Fibroblast of lung (primary cell): ENCODE measurements at regions not wholly inside any gene's neighbourhood (a gene's known extent, or its start where the extent isn't known, plus 50 kb on each side); places are given as distances from the start of the nearest gene placed in this dataset.

Experiments
- DNase-seq, 2 donors: peaks; one replicate each; pipeline versions ENCODE4 v3.0.0 to v3.0.0-alpha.2; 2010; ENCODE audit warnings: low read depth in 2 of 2
- H2AFZ ChIP-seq: 2 replicates; pipeline ENCODE4 v1.5.1; 2012; ENCODE audit warnings: low read length, control low read depth, inconsistent platforms
- H3K27ac ChIP-seq: 2 replicates; pipeline ENCODE4 v1.5.1; 2011; ENCODE audit warnings: low read length, control low read depth; ENCODE audit not compliant: insufficient read depth
- H3K27me3 ChIP-seq: 2 replicates; pipeline ENCODE4 v1.5.1; 2011; ENCODE audit warnings: mild to moderate bottlenecking, low read length; ENCODE audit not compliant: control insufficient read depth, insufficient read depth
- H3K36me3 ChIP-seq: 2 replicates; pipeline ENCODE4 v1.5.1; 2011; ENCODE audit warnings: low read length; ENCODE audit not compliant: control insufficient read depth, insufficient read depth
- H3K4me1 ChIP-seq: 2 replicates; pipeline ENCODE4 v1.5.1; 2011; ENCODE audit warnings: low read length; ENCODE audit not compliant: control insufficient read depth, insufficient read depth; ENCODE audit errors: extremely low read depth
- H3K4me2 ChIP-seq: 2 replicates; pipeline ENCODE4 v1.5.1; 2011; ENCODE audit warnings: low read length, control low read depth; ENCODE audit not compliant: insufficient read depth; ENCODE audit errors: extremely low read depth
- H3K4me3 ChIP-seq, 4 experiments: fragments of 200-600 bp in 1 of 4; sonication (generic) in 1 of 4; replicated peaks in 1 of 4; 2 replicates each; pipeline ENCODE4 v1.5.1; 2011 to 2016; ENCODE audit warnings: low read length in 4 of 4, low read depth in 3 of 4, mild to moderate bottlenecking in 3 of 4, control low read depth in 2 of 4, inconsistent platforms in 1 of 4, mixed read lengths in 1 of 4; ENCODE audit not compliant: insufficient read depth in 1 of 4; ENCODE audit errors: control extremely low read depth in 1 of 4
- H3K79me2 ChIP-seq: 2 replicates; pipeline ENCODE4 v1.5.1; 2012; ENCODE audit warnings: mild to moderate bottlenecking, low read length, inconsistent platforms; ENCODE audit not compliant: control insufficient read depth, insufficient read depth
- H3K9ac ChIP-seq: 2 replicates; pipeline ENCODE4 v1.5.1; 2011; ENCODE audit warnings: mild to moderate bottlenecking, low read length, control low read depth; ENCODE audit not compliant: insufficient read depth
- H3K9me3 ChIP-seq: 2 replicates; pipeline ENCODE4 v1.5.1; 2012; ENCODE audit warnings: low read depth, low read length; ENCODE audit not compliant: control insufficient read depth, insufficient read depth
- H4K20me1 ChIP-seq: 2 replicates; pipeline ENCODE4 v1.5.1; 2011; ENCODE audit warnings: low read length; ENCODE audit not compliant: control insufficient read depth, insufficient read depth; ENCODE audit errors: extremely low read depth
- EZH2 ChIP-seq: IDR thresholded peaks from 2 replicates; pipeline ENCODE4 v1.5.1; 2012; ENCODE audit warnings: low read length, control low read depth, mild to moderate bottlenecking; ENCODE audit errors: missing control alignments
- TF ChIP-seq, protein P1 (sequence below), 2 donors: IDR thresholded peaks in 1 of 2; conservative IDR thresholded peaks in 1 of 2; 1 replicate in 1 of 2; 2 replicates in 1 of 2; pipeline ENCODE4 v1.5.1; 2011 to 2012; ENCODE audit warnings: low read length in 2 of 2, control low read depth in 1 of 2, inconsistent platforms in 1 of 2, low read depth in 1 of 2, mild to moderate bottlenecking in 1 of 2

DNA sequence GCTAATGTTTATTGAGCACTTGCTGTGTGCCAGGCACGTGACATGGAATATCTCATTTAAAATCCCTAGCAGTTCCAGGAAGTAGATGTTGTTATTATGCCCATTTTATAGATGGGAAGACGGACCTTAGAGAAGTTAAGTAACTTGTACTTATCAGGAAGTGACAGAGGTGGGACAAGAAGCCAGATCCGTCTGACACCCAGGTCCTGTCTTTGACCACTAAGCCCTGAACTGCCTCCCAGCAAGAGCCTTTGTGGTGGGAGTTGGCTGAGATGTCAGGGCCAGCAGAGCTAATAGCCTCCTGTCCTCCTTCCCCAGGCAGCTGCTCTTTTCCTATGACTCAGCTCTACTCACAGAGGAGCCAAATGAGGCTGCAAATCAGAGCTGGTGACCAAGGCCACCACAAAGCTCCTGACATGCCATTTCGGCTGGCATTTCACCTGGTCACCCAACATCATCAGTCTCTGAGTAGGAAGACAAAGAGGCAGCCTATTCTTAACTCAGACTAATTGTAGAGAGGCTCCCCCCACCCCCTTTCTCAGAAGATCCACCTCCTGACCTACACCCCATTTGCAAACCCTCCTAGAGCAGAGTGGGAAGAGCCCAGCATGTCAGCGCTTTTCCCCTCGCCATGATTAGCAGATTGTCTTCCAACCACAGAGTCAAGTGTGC, 175.1 kb upstream of the KIT start:
- Histone ChIP-seq H3K27ac (no peak overlapping the region), H2AFZ (no peak overlapping the region), H3K4me1 (no peaks in the 10 kb centered on the region), H3K36me3 (no peaks in the 10 kb centered on the region), H3K4me2 (no peak overlapping the region), H3K9ac (no peak overlapping the region), H4K20me1 (no peaks in the 10 kb centered on the region), H3K9me3 (no peaks in the 10 kb centered on the region), H3K4me3 (no peak overlapping the region), H3K79me2 (no peaks in the 10 kb centered on the region), H3K27me3 (no peaks in the 10 kb centered on the region)
- DNase-seq = peak in 1 of 2 donors; percentile 51
- TF ChIP-seq EZH2 = no peak
- TF ChIP-seq, protein P1, sequence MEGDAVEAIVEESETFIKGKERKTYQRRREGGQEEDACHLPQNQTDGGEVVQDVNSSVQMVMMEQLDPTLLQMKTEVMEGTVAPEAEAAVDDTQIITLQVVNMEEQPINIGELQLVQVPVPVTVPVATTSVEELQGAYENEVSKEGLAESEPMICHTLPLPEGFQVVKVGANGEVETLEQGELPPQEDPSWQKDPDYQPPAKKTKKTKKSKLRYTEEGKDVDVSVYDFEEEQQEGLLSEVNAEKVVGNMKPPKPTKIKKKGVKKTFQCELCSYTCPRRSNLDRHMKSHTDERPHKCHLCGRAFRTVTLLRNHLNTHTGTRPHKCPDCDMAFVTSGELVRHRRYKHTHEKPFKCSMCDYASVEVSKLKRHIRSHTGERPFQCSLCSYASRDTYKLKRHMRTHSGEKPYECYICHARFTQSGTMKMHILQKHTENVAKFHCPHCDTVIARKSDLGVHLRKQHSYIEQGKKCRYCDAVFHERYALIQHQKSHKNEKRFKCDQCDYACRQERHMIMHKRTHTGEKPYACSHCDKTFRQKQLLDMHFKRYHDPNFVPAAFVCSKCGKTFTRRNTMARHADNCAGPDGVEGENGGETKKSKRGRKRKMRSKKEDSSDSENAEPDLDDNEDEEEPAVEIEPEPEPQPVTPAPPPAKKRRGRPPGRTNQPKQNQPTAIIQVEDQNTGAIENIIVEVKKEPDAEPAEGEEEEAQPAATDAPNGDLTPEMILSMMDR (conservative IDR thresholded peaks at IDR 0.05 in 1 of 2, IDR thresholded peaks at IDR 0.05 in 1 of 2; ENCODE audit: low read depth in 1 of 2, low read length in 2 of 2) = no peak

GRCh38 chr4:54484383-54484782, 173.4 kb upstream of the KIT start:
- Histone ChIP-seq H3K79me2 (no peaks in the 10 kb centered on the region), H2AFZ (no peak overlapping the region), H3K4me3 (no peak overlapping the region), H3K27me3 (no peaks in the 10 kb centered on the region), H4K20me1 (no peaks in the 10 kb centered on the region), H3K9ac (no peak overlapping the region), H3K4me2 (no peak overlapping the region), H3K4me1 (no peaks in the 10 kb centered on the region), H3K36me3 (no peaks in the 10 kb centered on the region), H3K27ac (no peak overlapping the region), H3K9me3 (no peaks in the 10 kb centered on the region)
- no peak for DNase-seq
- TF ChIP-seq, protein P1 (conservative IDR thresholded peaks at IDR 0.05 in 1 of 2, IDR thresholded peaks at IDR 0.05 in 1 of 2; ENCODE audit: low read depth in 1 of 2, low read length in 2 of 2) = no peak
- no peak for TF ChIP-seq EZH2

GRCh38 chr4:54487491-54487890, 170.3 kb upstream of the KIT start:
- Histone ChIP-seq H2AFZ (no peak overlapping the region), H3K9ac (no peak overlapping the region), H3K36me3 (no peaks in the 10 kb centered on the region), H3K27me3 (no peaks in the 10 kb centered on the region), H4K20me1 (no peaks in the 10 kb centered on the region), H3K9me3 (no peaks in the 10 kb centered on the region), H3K4me1 (no peaks in the 10 kb centered on the region), H3K27ac (no peak overlapping the region), H3K79me2 (no peaks in the 10 kb centered on the region), H3K4me3 (no peak overlapping the region), H3K4me2 (no peak overlapping the region)
- TF ChIP-seq EZH2 = no peak
- TF ChIP-seq, protein P1 (conservative IDR thresholded peaks at IDR 0.05 in 1 of 2, IDR thresholded peaks at IDR 0.05 in 1 of 2; ENCODE audit: low read depth in 1 of 2, low read length in 2 of 2) = no peak
- DNase-seq = peak in 1 of 2 donors; percentile 42
